HG02943 (cell line): ENCODE measurements at regions not wholly inside any gene's neighbourhood (a gene's known extent, or its start where the extent isn't known, plus 50 kb on each side); places are given as distances from the start of the nearest gene placed in this dataset.

ENCODE experiments used
- ATAC-seq: cut with Tn5 transposase; IDR thresholded peaks from one replicate; pipeline ENCODE4 v1.9.1; 2021; ENCODE audit warnings: mild to moderate bottlenecking, low read depth, moderate library complexity; ENCODE audit not compliant: unreplicated experiment

GRCh38 chr10:24091256-24091655 is 117.7 kb upstream of the KIAA1217 start:
- ATAC-seq: no peak

DNA sequence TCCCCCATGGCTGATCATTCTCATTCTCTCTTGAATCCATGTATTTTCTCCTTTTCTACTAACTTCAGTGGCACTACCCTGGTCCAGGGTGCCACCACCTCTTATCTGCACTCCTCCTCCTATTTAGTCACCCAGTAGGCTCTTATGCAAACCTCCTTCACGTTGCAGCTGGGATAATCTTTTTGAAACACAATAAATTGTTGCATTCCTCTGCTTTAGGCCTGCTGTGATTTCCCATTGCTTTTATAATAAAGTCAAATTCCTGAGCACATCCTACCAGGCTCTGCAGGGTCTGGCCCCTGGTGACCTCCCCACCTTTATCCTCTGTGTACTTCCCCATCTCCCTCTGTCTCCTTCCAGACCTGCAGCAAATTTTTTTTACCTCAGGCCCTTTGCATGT is 112.7 kb upstream of the KIAA1217 start:
- no peak for ATAC-seq

GRCh38 chr10:24097751-24098207 is 111.2 kb upstream of the KIAA1217 start:
- no peak for ATAC-seq

GRCh38 chr10:24104895-24105294 is 104.0 kb upstream of the KIAA1217 start:
- ATAC-seq: no peak

GRCh38 chr10:24113901-24114300 is 95.0 kb upstream of the KIAA1217 start:
- no peak for ATAC-seq

DNA sequence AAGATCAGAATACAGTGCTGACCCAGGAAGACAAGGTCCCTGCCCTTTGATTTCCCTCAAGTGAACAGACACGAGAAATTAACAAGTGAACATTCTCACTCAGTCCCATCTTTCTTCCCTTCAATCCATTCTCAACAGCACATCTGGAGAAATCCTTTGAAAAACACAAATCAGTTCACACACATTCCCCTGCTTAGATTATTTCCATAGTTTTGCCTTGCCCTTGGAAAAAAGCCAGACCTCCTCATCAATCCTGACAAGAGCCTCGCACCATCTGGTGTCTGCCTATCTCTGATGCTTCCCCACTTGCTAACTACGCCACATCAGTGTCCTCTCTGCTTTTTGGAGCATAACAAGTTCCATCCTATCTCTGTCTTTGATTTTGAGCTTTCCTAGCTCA is 94.4 kb upstream of the KIAA1217 start:
- no peak for ATAC-seq

- ATAC-seq: no peak
Measured at GRCh38 chr10:24115403-24115802, 93.5 kb upstream of the KIAA1217 start.

- ATAC-seq: no peak
Measured at GRCh38 chr10:24118246-24118645, 90.7 kb upstream of the KIAA1217 start.

GRCh38 chr10:24119896-24120295 is 89.0 kb upstream of the KIAA1217 start:
- ATAC-seq: no peak

GRCh38 chr10:24120646-24121045 is 88.3 kb upstream of the KIAA1217 start:
- no peak for ATAC-seq

GRCh38 chr10:24127516-24127915 is 81.4 kb upstream of the KIAA1217 start:
- no peak for ATAC-seq

DNA sequence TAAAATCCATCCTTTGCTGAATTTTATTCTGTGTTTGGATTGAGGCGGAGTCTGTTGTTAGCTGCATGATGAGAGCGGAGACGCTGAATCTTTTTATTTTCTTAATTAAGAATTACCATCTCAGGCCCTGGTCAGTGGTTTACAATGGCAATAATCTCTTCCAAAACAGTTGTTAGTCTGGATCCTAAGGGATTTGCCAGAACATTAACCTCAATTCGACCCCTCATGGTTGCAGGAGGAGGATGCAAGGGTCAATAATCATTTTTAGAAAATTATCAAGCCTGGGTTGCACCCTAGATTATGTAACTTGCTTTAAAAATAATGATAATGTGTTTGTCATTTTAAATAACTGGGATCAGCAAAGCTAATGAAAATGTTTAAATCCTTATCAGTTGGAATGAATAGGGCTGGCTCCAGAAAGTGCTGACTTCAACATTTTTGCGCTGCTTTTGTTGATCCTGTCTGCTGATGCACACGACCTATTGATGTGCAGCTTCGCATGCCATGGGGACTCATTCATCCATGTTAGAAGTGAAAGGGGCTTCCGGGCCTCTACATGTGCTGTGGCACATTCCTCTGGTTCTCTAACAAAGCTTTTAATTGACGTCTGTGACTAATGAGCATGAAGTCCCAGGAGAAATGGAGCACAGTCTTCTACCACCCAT is 80.7 kb upstream of the KIAA1217 start:
- no peak for ATAC-seq

DNA sequence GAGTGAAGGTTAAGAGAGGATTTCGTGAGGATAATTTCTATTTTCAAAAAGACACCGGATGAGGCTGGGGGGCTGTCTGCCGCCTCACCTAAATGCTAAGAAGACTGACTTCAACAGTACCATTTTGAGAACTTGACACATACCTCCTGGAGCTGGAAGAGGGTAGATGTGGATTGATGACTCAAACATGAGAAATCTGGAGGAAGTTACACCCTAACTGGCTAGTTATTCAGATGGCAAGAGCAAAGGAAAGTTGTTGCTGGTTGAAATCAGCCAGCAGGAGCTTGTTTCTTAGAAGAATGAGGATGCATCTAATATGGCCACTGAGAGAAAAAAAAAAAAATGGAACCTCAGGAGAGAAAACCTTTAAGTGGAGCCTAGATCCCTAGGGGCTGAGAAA is 76.2 kb upstream of the KIAA1217 start:
- ATAC-seq: no peak

GRCh38 chr10:24133835-24134234 is 75.1 kb upstream of the KIAA1217 start:
- no peak for ATAC-seq

DNA sequence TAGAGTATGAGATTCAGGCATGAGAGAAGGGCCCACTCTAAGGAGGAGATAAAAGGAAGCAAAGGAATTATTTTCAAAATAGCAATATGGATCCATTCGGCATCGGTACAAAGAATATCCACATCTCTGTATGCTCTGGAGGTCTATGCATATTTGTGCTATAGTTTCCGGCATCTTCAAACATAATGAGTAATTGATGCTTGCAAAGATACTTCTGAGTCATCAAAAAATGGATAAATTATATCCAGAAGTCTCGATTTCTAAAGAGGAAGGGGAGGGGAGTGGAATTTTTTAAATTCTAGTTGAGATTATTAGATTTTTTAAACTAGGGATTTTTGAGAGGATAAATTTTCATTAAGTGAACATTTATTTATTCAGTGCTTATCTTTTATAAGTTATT is 72.9 kb upstream of the KIAA1217 start:
- no peak for ATAC-seq

- no peak for ATAC-seq
Measured at GRCh38 chr10:24147321-24147720, 61.6 kb upstream of the KIAA1217 start.

DNA sequence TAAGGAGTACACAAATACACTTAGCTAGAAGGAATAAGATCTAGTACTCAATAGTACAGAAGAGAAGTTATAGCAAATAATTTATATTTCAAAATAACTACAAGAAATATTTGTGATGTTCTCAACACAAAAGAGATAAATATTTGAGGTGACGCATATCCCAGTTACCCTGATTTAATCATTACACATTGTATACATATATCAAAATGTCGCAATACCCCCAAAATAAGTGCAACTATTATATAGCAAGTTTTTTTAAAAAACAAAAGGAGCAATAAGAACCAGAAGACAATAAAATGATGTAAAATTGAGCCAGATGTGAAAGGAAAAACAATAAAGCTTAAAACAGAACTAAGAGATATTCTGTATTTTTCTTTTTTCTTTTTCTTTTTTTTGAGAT is 59.3 kb upstream of the KIAA1217 start:
- no peak for ATAC-seq

GRCh38 chr10:24150853-24151252 is 58.1 kb upstream of the KIAA1217 start:
- ATAC-seq: no peak

GRCh38 chr10:24152270-24152669 is 56.7 kb upstream of the KIAA1217 start:
- ATAC-seq: no peak

DNA sequence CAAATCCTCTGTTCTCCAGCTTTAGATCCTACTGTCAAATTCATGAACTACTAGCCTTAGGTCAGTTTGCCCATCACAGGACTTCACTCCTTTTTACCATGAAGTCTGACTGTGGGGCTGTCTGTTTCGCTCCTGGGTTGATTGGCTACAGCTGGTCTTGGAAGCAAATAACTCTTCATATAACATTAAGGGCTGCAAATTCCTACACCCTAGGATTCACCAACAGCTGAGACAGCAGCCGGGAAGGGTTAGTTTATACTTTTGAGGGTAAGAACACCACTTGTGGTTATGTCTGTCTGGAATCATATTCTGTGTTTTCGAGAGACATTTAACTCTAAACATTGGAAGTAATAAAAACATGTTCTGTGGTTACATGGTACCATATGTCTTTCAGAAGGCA is 55.9 kb upstream of the KIAA1217 start:
- no peak for ATAC-seq

DNA sequence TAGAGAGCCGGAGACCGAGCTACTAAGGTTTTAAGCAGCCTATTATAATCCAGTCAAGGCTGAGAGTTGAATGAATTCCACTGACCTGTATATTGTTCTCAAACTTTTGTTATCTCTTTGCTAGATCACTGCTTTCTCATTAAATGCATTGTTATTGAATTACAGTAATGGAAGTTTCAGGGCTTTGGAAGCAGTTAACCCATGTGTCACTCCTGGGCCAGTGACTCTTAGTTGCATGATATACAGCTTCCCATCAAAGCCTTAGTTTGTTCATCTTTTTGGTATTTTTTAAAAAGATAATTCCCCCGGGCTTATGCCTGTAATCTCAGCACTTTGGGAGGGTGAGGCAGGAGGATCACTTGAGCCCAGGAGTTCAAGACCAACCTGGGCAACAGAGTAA is 55.4 kb upstream of the KIAA1217 start:
- ATAC-seq: no peak

- ATAC-seq: no peak
Measured at GRCh38 chr10:24156686-24157085, 52.3 kb upstream of the KIAA1217 start.

DNA sequence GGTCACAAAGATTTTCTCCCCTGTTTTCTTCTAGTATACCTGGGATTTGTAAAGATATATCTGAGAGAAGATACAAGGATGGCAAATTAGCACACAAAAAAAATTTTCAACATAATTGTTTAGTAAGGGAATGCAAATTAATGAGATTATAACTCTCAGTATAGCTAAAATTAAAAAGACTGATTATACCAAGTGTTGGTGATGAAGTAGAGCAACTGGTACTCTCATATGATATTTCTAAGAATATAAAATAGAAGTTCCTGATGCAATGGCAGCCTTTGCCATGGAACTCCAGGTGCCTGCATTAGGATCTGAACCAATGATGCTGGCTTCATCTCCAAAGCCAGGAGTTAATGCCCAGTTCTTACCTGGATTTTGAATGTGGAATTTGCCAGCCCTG is 51.4 kb upstream of the KIAA1217 start:
- no peak for ATAC-seq
